Liver (tissue), 8 donors: ENCODE measurements at regions not wholly inside any gene's neighbourhood (a gene's known extent, or its start where the extent isn't known, plus 50 kb on each side); places are given as distances from the start of the nearest gene placed in this dataset.

Source experiments
- DNase-seq: peaks from one replicate; pipeline ENCODE4 v3.0.0-alpha.2; 2017; ENCODE audit warnings: low spot score
- H3K27ac ChIP-seq, 2 donors: one replicate each; pipeline ENCODE4 v1.7.0; 2013; ENCODE audit warnings: inconsistent platforms in 2 of 2, low read length in 2 of 2, control low read depth in 1 of 2, low read depth in 1 of 2, mild to moderate bottlenecking in 1 of 2
- H3K27me3 ChIP-seq, 4 donors: one replicate each; pipeline versions ENCODE4 v1.6.1 to v1.7.0; 2013; ENCODE audit warnings: low read length in 3 of 4, inconsistent platforms in 1 of 4, mild to moderate bottlenecking in 1 of 4, moderate library complexity in 1 of 4; ENCODE audit not compliant: control insufficient read depth in 4 of 4, insufficient read depth in 4 of 4
- H3K36me3 ChIP-seq, 4 donors: one replicate each; pipeline versions ENCODE4 v1.6.1 to v1.7.0; 2013; ENCODE audit warnings: low read length in 3 of 4, mild to moderate bottlenecking in 3 of 4, low read depth in 1 of 4, moderate library complexity in 1 of 4; ENCODE audit not compliant: control insufficient read depth in 4 of 4, insufficient read depth in 3 of 4
- H3K4me1 ChIP-seq, 4 donors: one replicate each; pipeline versions ENCODE4 v1.6.1 to v1.7.0; 2013; ENCODE audit warnings: low read length in 3 of 4, mild to moderate bottlenecking in 3 of 4, moderate library complexity in 1 of 4; ENCODE audit not compliant: control insufficient read depth in 4 of 4, insufficient read depth in 4 of 4
- H3K4me3 ChIP-seq, 3 donors: one replicate each; pipeline versions ENCODE4 v1.6.1 to v1.7.0; 2013; ENCODE audit warnings: low read length in 3 of 3, control low read depth in 1 of 3, low read depth in 1 of 3, mild to moderate bottlenecking in 1 of 3
- H3K9ac ChIP-seq, 2 donors: one replicate each; pipeline ENCODE4 v1.7.0; 2013; ENCODE audit warnings: low read length in 2 of 2, mild to moderate bottlenecking in 2 of 2, moderate library complexity in 2 of 2, control low read depth in 1 of 2, low read depth in 1 of 2
- H3K9me3 ChIP-seq, 4 donors: one replicate each; pipeline versions ENCODE4 v1.6.1 to v1.7.0; 2013; ENCODE audit warnings: low read length in 3 of 4; ENCODE audit not compliant: control insufficient read depth in 4 of 4
- ATF3 ChIP-seq: IDR thresholded peaks from 2 replicates; pipeline ENCODE4 v1.6.1; 2016; ENCODE audit warnings: antibody characterized with exemption
- CTCF ChIP-seq: fragments of 150-350 bp; IDR thresholded peaks from 2 replicates; pipeline ENCODE4 v1.5.1; 2017; ENCODE audit warnings: improper control_type of control experiment, low read depth, low read length; ENCODE audit not compliant: missing input control
- EGR1 ChIP-seq, 2 donors: IDR thresholded peaks; 2 replicates each; pipeline ENCODE4 v1.6.1; 2016 to 2018; ENCODE audit warnings: antibody characterized with exemption in 2 of 2, low read depth in 2 of 2
- FOXA1 ChIP-seq: IDR thresholded peaks from 2 replicates; pipeline ENCODE4 v1.6.1; 2016; ENCODE audit warnings: antibody characterized with exemption
- FOXA2 ChIP-seq: IDR thresholded peaks from 2 replicates; pipeline ENCODE4 v1.6.1; 2016; ENCODE audit warnings: antibody characterized with exemption
- GABPA ChIP-seq, 2 donors: IDR thresholded peaks in 1 of 2; conservative IDR thresholded peaks in 1 of 2; 2 replicates each; pipeline ENCODE4 v1.6.1; 2016; ENCODE audit warnings: antibody characterized with exemption in 2 of 2, mild to moderate bottlenecking in 1 of 2, moderate library complexity in 1 of 2
- HNF4A ChIP-seq, 2 donors: conservative IDR thresholded peaks; 2 replicates each; pipeline ENCODE4 v1.6.1; 2016; ENCODE audit warnings: antibody characterized with exemption in 2 of 2, mild to moderate bottlenecking in 2 of 2
- HNF4G ChIP-seq: IDR thresholded peaks from 2 replicates; pipeline ENCODE4 v1.6.1; 2016; ENCODE audit warnings: antibody characterized with exemption
- JUND ChIP-seq, 2 donors: IDR thresholded peaks; 2 replicates each; pipeline ENCODE4 v1.6.1; 2016; ENCODE audit warnings: antibody characterized with exemption in 2 of 2
- MAX ChIP-seq: IDR thresholded peaks from 2 replicates; pipeline ENCODE4 v1.6.1; 2016; ENCODE audit warnings: antibody characterized with exemption
- NR2F2 ChIP-seq: IDR thresholded peaks from 2 replicates; pipeline ENCODE4 v1.6.1; 2016; ENCODE audit warnings: antibody characterized with exemption
- REST ChIP-seq: IDR thresholded peaks from 2 replicates; pipeline ENCODE4 v1.6.1; 2016; ENCODE audit warnings: antibody characterized with exemption, mild to moderate bottlenecking
- RXRA ChIP-seq, 2 donors: IDR thresholded peaks; 2 replicates each; pipeline ENCODE4 v1.6.1; 2017 to 2018; ENCODE audit warnings: antibody characterized with exemption in 2 of 2, mild to moderate bottlenecking in 1 of 2
- SP1 ChIP-seq: IDR thresholded peaks from 2 replicates; pipeline ENCODE4 v1.6.1; 2018; ENCODE audit warnings: antibody characterized with exemption, mild to moderate bottlenecking
- TAF1 ChIP-seq: conservative IDR thresholded peaks from 2 replicates; pipeline ENCODE4 v1.6.1; 2016; ENCODE audit warnings: antibody characterized with exemption, mild to moderate bottlenecking
- YY1 ChIP-seq: IDR thresholded peaks from 2 replicates; pipeline ENCODE4 v1.6.1; 2016; ENCODE audit warnings: antibody characterized with exemption, mild to moderate bottlenecking
- WGBS: extraction: QIAGEN DNeasy Blood & Tissue Kit; methylation state at CpG from one replicate; pipeline ENCODE4 v1.1.7; 2013; 5-methylcytosine and 5-hydroxymethylcytosine counted together
- donor health status: healthy.
- donor health status: healthy.
- donor health status: healthy.
- donor health status: healthy.
- donor health status: healthy.

- H3K27ac ChIP-seq, result no peak overlapping the region
- H3K36me3 ChIP-seq, result no peaks in the 10 kb centered on the region
- no peak overlapping the region for H3K9ac ChIP-seq
- TF ChIP-seq FOXA1 (no peak), ATF3 (no peak), TAF1 (no peak), MAX (no peak), JUND (IDR thresholded peaks at IDR 0.05) (no peak), CTCF (no peak), HNF4G (no peak), YY1 (no peak), GABPA (IDR thresholded peaks at IDR 0.05 in 1 of 2, conservative IDR thresholded peaks at IDR 0.05 in 1 of 2) (no peak)
- H3K9me3 ChIP-seq, result peaks cover 0 to 4% (median 3%) of the 10 kb centered on the region in 4 donors
- H3K27me3 ChIP-seq, result no peaks in the 10 kb centered on the region
- no peaks in the 10 kb centered on the region for H3K4me1 ChIP-seq
- WGBS, result 84% methylated on average over 6 of the region's 6 CpGs
- no peak overlapping the region for H3K4me3 ChIP-seq
- DNase-seq, result no peak
These were observed 111.4 kb downstream of the COPS8 start for GRCh38 chr2:237196866-237197618.

- Histone ChIP-seq H3K4me3 (no peak overlapping the region), H3K9ac (no peak overlapping the region), H3K36me3 (no peaks in the 10 kb centered on the region), H3K9me3 (peaks cover 0 to 4% (median 3%) of the 10 kb centered on the region in 4 donors), H3K4me1 (no peaks in the 10 kb centered on the region), H3K27me3 (no peaks in the 10 kb centered on the region), H3K27ac (no peak overlapping the region)
- TF ChIP-seq FOXA2 (no peak), SP1 (no peak), HNF4A (conservative IDR thresholded peaks at IDR 0.05) (no peak), ATF3 (no peak), RXRA (IDR thresholded peaks at IDR 0.05) (no peak), CTCF (no peak), FOXA1 (no peak), MAX (no peak), NR2F2 (no peak), HNF4G (no peak), REST (no peak), EGR1 (IDR thresholded peaks at IDR 0.05; ENCODE audit: low read depth in 2 of 2) (no peak), JUND (IDR thresholded peaks at IDR 0.05) (no peak), GABPA (IDR thresholded peaks at IDR 0.05 in 1 of 2, conservative IDR thresholded peaks at IDR 0.05 in 1 of 2) (no peak)
- no peak for DNase-seq
- 80% methylated on average over 2 of the region's 2 CpGs for WGBS
These were observed 112.6 kb downstream of the COPS8 start for GRCh38 chr2:237198164-237198855.
